ENCODE measurements at regions not wholly inside any gene's neighbourhood (a gene's known extent, or its start where the extent isn't known, plus 50 kb on each side); places are given as distances from the start of the nearest gene placed in this dataset.
A peak's percentile ranks its signal among the peaks of the same experiment; 100 is the strongest.

DNA sequence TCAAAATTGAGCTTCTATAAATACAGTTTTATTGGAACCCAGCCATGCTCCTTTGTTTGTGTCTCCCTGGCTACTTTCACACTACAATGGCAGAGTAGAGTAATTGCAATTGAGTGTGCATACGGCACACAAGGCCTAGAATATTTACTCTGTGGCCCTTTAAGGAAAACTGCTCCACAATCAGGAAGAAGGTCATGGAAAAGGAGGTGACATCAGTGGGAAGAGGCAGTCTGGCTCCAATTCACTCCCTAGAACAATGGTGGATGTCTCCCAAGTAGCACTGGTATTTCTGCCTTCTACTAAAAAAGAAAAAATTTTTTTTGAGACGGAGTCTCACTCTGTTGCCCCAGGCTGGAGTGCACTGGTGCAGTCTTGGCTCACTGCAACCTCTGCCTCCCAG lies 51.3 kb downstream of the KRTAP19-8 start:
- DNase-seq: no peak

- DNase-seq: no peak
Observed at GRCh38 chr21:30984889-30985288, 53.4 kb downstream of the KRTAP19-8 start.

- no peak for DNase-seq
Observed at GRCh38 chr21:30981403-30981802, 56.9 kb downstream of the KRTAP19-8 start.

DNA sequence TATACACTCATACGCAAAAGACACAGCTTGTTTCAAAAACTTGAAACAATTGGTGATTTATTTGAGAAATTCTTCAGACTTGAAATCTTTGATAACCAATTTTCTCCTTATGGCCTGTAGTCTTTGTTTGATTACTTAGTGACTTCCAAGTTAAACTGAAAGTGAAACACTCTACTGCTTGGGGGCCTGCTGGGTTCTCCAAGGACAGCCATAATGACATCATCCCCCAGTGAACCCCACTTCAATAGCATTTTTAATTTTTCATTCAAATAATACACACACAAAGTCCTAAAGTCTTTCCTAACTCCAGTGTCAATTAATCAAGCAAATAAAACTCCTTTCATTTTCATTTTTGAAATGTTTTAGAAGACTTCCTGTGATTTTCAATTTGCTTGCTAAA lies 59.2 kb downstream of the KRTAP19-8 start:
- peak; percentile 9 for DNase-seq

DNA sequence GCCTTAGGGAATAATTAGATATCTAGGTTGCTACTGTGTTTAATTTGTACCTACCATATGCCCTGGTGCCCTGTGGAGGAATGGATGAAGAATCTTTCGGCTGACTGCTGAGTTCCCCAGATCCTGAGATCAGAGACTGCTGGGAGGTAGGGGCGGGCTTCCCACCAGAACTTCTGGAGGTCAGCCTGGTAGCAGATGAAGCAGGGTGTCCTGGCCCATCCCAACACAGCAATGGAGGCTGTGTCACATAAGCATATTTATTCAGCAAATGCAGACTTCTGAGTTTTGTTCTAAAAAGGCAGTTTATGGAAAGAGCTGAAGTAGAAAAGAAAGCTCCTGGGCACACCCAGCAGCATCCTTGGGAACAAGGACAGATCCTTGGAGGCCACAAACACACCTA lies 74.0 kb downstream of the KRTAP19-8 start:
- DNase-seq: no peak

GRCh38 chr21:30963502-30963901 lies 74.8 kb downstream of the KRTAP19-8 start:
- no peak for DNase-seq

- no peak for DNase-seq
Observed at GRCh38 chr21:30962013-30962412, 76.3 kb downstream of the KRTAP19-8 start.

DNA sequence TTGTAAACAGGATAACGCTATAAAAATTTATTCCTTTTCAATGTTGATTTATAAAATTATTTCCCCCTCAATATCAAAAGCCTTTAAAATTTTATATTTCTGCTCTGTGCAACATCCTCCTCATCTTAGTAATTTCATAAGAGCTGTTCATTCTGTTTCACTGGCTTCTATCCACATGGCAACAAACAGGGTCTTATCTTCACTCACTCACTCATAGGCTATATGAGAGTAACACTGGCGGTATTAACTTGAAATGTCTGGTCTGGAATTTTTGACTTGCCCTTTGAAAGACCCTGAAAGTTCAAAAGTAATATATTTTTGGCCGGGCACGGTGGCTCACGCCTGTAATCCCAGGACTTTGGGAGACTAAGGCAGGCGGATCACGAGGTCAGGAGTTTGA lies 77.4 kb upstream of the KRTAP11-1 start:
- DNase-seq: no peak

- no peak for DNase-seq
Observed at GRCh38 chr21:30957010-30957409, 75.6 kb upstream of the KRTAP11-1 start.

GRCh38 chr21:30953605-30954004 lies 72.2 kb upstream of the KRTAP11-1 start:
- DNase-seq: no peak

DNA sequence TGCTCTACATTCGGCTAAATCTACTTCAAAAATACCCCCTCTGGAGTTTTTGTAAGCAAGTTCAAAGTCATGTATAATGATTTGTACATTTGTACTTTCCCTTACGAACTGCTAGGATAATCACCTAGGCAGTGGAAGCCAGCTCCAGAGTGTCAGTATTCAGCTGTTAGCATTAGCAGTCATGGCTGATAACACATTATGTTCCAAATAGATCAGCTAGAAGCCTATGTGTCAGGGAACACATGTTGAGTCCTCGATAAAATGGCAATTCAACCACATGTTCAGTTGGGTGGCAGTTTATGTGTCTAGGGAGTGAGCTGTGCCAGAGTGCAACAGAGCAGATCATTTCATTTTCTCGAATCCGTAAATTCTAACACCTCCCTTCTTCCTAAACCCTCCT lies 65.8 kb upstream of the KRTAP11-1 start:
- no peak for DNase-seq

DNA sequence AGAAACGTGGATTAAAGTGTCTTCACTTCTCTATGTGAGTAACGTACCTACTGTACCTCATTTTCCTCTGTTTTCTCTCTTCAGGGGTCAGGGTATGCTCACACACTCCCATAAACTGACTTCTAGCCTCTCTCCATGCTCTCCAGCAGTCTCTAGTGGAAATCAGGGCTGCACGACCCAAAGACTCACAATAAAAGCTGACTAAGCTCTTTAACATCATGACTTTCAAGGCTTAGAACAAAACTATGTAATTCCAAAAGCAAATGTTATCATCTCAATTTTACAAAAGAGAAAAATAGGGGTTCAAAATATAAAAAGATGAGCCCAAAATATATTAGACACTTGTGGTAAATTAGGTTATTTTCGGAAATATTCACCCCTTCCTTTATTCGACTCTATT lies 62.5 kb upstream of the KRTAP11-1 start:
- DNase-seq: no peak

DNA sequence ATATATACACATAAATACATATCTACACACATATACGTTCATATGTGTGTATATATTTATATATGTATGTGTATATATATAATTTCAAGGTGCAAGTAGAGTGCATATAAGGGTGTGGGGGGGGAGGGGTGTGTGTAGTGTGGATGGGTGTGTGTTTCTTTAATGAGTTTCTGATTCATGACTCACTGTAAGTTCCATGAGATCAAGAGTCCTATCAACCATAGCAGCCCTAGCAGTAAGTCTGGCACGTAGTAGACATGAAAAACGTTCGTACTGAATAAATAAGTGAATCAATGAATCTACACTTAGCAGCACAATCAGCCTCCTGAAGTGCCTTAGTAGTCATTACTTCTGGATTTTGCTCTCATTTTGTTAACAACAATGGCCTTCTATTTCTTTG lies 61.9 kb upstream of the KRTAP11-1 start:
- no peak for DNase-seq

DNA sequence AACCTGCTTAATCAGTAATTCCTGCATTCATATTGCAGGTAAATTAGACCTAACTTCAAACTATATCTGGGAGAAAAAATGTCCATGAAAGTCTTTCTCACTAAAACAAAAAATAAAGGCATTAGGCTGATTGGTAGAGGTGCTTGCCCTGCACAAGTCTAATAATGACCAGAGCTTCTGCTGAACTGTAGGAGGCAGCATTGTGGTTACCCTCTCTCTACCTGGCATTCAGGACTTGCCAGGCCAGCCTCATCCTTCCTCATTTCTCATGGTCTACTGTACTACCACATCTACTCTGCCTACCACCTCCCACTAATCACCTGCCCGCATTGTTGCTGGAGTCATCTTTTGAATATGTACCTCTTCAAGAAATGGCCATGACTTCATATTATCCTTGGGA lies 60.8 kb upstream of the KRTAP11-1 start:
- no peak for DNase-seq

DNA sequence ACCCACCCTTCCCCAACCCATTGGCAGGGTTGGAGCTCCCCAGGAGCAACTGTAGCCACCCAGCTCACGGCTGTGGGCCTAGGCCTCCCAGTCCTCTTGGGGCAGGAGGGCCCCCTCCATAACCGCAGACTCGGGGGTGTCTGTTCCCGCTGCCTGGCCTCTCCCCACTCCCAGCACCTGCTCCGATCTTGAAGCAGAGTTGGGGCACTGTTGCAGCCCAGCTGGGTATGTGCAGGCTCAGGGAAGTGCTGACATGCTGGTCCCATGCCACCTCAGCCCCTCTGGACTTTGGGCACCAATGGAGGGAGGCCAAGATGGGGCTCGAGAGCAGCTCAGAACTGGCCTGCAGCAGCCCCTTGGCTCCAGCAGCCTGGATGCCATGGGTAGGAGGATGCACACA lies 54.8 kb upstream of the KRTAP11-1 start:
- DNase-seq: no peak

- no peak for DNase-seq
Observed at GRCh38 chr21:30935889-30936168, 54.4 kb upstream of the KRTAP11-1 start.

- no peak for DNase-seq
Observed at GRCh38 chr21:30935121-30935888, 53.9 kb upstream of the KRTAP11-1 start.

- no peak for DNase-seq
Observed at GRCh38 chr21:30932686-30933085, 51.3 kb upstream of the KRTAP11-1 start.
